DOHH2 (cell line): ENCODE measurements at regions not wholly inside any gene's neighbourhood (a gene's known extent, or its start where the extent isn't known, plus 50 kb on each side); places are given as distances from the start of the nearest gene placed in this dataset.
"Not testable (repeated sequence)": the region's sequence is repeated elsewhere in the genome, so short reads cannot be mapped to it uniquely, and the experiment has no call there.

Experiments used
- H3F3A ChIP-seq: fragments of 200-600 bp; sonication (generic), shearing (Covaris generic); 2 replicates; pipeline ENCODE4 v1.6.0; 2016; ENCODE audit warnings: antibody characterized with exemption, mild to moderate bottlenecking; ENCODE audit not compliant: control insufficient read depth, insufficient read depth
- H3K27ac ChIP-seq: fragments of 200-600 bp; sonication (generic); 2 replicates; pipeline ENCODE4 v1.5.1; 2014; ENCODE audit warnings: low read depth, mild to moderate bottlenecking, low read length, moderate library complexity
- H3K27me3 ChIP-seq: fragments of 200-600 bp; sonication (generic); 2 replicates; pipeline ENCODE4 v1.6.1; 2014; ENCODE audit warnings: mild to moderate bottlenecking, low read length, mixed read lengths; ENCODE audit not compliant: control insufficient read depth
- H3K36me3 ChIP-seq: fragments of 200-600 bp; sonication (generic); 2 replicates; pipeline ENCODE4 v1.6.1; 2014; ENCODE audit warnings: mild to moderate bottlenecking, low read length, moderate library complexity, mixed read lengths; ENCODE audit not compliant: control insufficient read depth
- H3K4me1 ChIP-seq: fragments of 200-600 bp; sonication (generic); 2 replicates; pipeline ENCODE4 v1.6.1; 2014; ENCODE audit warnings: mild to moderate bottlenecking, low read length, mixed read lengths; ENCODE audit not compliant: control insufficient read depth
- H3K4me2 ChIP-seq: fragments of 200-600 bp; sonication (generic); 2 replicates; pipeline ENCODE4 v1.6.0; 2014; ENCODE audit warnings: mild to moderate bottlenecking, low read length, moderate library complexity
- H3K4me3 ChIP-seq: fragments of 200-600 bp; sonication (generic); 2 replicates; pipeline ENCODE4 v1.5.1; 2014; ENCODE audit warnings: mild to moderate bottlenecking, low read length, mixed read lengths
- H3K79me2 ChIP-seq: fragments of 200-600 bp; sonication (generic); 2 replicates; pipeline ENCODE4 v1.6.1; 2014; ENCODE audit warnings: mild to moderate bottlenecking, low read length, mixed read lengths; ENCODE audit not compliant: control insufficient read depth
- H3K9me2 ChIP-seq: fragments of 200-600 bp; sonication (generic); replicated peaks from 2 replicates; pipeline ENCODE4 v1.6.1; 2014; ENCODE audit warnings: mild to moderate bottlenecking, low read length, mixed read lengths; ENCODE audit not compliant: control insufficient read depth
- H3K9me3 ChIP-seq: fragments of 200-600 bp; sonication (generic); 2 replicates; pipeline ENCODE4 v1.6.1; 2014; ENCODE audit warnings: antibody characterized with exemption, low read length, mixed read lengths; ENCODE audit not compliant: control insufficient read depth, insufficient read depth
- H4K20me1 ChIP-seq: fragments of 200-600 bp; sonication (generic); 2 replicates; pipeline ENCODE4 v1.6.0; 2014; ENCODE audit warnings: low read depth, mild to moderate bottlenecking, antibody characterized with exemption, low read length, moderate library complexity; ENCODE audit not compliant: control insufficient read depth, insufficient read depth
- EZH2phosphoT487 ChIP-seq: fragments of 200-600 bp; sonication (generic); IDR thresholded peaks from 2 replicates; pipeline ENCODE4 v1.6.1; 2017; ENCODE audit warnings: borderline replicate concordance, mild to moderate bottlenecking, antibody characterized with exemption, low read length, moderate library complexity, mixed read lengths
- TF ChIP-seq, protein P1 (sequence below): fragments of 200-600 bp; sonication (generic); IDR thresholded peaks from one replicate; pipeline ENCODE4 v1.5.1; 2014; ENCODE audit warnings: antibody characterized with exemption, mild to moderate bottlenecking, low read depth, low read length; ENCODE audit not compliant: poor library complexity, severe bottlenecking

DNA sequence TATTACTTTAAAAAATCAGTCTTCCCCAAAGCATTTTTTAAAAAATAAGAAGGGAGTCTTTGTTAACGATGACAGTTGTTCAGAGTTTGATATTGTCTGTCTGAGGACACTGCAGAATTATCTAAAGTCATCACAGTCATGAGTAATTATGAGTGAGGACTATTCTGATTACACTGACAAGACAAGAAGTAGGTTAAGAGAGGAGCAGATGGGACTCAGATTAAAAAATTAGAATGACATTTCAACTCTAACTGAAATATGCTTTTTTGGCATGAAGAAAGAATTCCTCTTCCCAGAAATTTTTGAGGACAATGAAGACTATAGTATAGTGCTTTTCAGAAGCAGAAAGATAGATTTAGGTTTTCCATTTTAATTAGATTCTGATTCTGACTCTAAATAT, 456.5 kb downstream of the EPHA7 start:
- Histone ChIP-seq H3K79me2 (no peaks in the 10 kb centered on the region), H4K20me1 (no peaks in the 10 kb centered on the region), H3K9me2 (no peaks in the 10 kb centered on the region), H3K27ac (no peak overlapping the region), H3K4me1 (no peaks in the 10 kb centered on the region), H3K4me2 (no peak overlapping the region), H3K4me3 (no peak overlapping the region), H3K27me3 (no peaks in the 10 kb centered on the region), H3F3A (no peaks in the 10 kb centered on the region), H3K9me3 (no peaks in the 10 kb centered on the region), H3K36me3 (no peaks in the 10 kb centered on the region)
- TF ChIP-seq EZH2phosphoT487: no peak

DNA sequence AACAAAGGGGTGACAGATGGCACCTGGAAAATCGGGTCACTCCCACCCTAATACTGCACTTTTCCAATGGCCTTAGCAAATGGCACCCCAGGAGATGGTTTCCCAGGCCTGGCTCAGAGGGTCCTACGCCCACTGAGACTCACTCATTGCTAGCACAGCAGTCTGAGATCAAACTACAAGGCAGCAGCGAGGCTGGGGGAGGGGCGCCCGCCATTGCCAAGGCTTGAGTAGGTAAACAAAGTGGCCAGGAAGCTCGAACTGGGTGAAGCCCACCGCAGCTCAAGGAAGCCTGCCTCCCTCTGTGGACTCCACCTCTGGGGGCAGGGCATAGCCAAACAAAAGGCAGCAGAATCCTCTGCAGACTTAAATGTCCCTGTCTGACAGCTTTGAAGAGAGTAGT, 467.2 kb downstream of the EPHA7 start:
- H3K4me1 ChIP-seq, H3K9me2 ChIP-seq, H3K79me2 ChIP-seq: not testable (repeated sequence)

DNA sequence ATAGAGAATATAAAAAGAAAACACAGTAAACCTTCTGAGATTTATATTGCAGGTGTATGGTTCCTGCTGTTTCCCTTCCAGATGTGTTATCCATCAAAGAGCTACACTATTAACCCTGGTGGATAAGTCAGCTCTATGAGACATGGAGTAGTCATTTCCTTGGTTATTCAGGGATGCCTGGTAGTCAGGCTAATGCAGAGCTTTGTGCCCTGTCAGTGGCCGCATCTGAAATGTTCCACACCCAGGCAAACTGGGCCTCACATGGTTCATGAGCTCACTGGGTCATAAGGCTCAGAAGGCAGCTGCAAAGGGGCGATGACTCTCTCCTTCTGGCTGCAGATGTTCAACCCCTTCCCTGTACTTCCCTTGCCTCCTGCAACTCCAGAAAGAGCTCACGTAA, 473.6 kb downstream of the EPHA7 start:
- Histone ChIP-seq H3K4me3 (no peak overlapping the region), H3K36me3 (no peaks in the 10 kb centered on the region), H3K79me2 (no peaks in the 10 kb centered on the region), H3K9me2 (no peaks in the 10 kb centered on the region), H4K20me1 (no peaks in the 10 kb centered on the region), H3K27me3 (no peaks in the 10 kb centered on the region), H3K4me2 (no peak overlapping the region), H3K4me1 (no peaks in the 10 kb centered on the region), H3K9me3 (no peaks in the 10 kb centered on the region), H3F3A (no peaks in the 10 kb centered on the region), H3K27ac (no peak overlapping the region)
- TF ChIP-seq EZH2phosphoT487: no peak
- TF ChIP-seq, protein P1, sequence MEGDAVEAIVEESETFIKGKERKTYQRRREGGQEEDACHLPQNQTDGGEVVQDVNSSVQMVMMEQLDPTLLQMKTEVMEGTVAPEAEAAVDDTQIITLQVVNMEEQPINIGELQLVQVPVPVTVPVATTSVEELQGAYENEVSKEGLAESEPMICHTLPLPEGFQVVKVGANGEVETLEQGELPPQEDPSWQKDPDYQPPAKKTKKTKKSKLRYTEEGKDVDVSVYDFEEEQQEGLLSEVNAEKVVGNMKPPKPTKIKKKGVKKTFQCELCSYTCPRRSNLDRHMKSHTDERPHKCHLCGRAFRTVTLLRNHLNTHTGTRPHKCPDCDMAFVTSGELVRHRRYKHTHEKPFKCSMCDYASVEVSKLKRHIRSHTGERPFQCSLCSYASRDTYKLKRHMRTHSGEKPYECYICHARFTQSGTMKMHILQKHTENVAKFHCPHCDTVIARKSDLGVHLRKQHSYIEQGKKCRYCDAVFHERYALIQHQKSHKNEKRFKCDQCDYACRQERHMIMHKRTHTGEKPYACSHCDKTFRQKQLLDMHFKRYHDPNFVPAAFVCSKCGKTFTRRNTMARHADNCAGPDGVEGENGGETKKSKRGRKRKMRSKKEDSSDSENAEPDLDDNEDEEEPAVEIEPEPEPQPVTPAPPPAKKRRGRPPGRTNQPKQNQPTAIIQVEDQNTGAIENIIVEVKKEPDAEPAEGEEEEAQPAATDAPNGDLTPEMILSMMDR: no peak

More for the DNA sequence above, 467.2 kb downstream of the EPHA7 start:
- H3K9me3 ChIP-seq, H3K27ac ChIP-seq, H3K4me3 ChIP-seq, H3K27me3 ChIP-seq, H3K36me3 ChIP-seq, H4K20me1 ChIP-seq, H3F3A ChIP-seq, H3K4me2 ChIP-seq: not testable (repeated sequence)

DNA sequence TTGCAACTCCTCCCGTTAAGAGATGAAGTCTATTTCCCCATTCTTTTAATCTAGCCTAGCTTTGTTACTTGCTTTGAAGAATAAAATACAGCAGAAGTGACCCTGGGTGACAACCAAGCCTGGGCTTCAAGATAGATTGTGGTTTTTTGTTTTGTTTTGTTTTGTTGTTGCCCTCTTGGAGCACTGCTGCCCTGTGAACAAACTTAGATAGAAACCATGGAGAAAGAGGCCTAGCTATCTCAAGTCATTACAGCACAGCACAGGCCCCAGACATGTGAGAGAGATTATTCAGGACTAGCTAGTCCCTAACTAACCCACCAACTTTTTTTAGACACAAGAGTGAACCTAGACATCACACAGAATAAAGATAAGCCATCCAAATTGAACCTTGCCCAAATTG, 475.2 kb downstream of the EPHA7 start:
- Histone ChIP-seq H3K4me2 (no peak overlapping the region), H3F3A (no peaks in the 10 kb centered on the region), H3K4me3 (no peak overlapping the region), H3K9me3 (no peaks in the 10 kb centered on the region), H4K20me1 (no peaks in the 10 kb centered on the region), H3K27ac (no peak overlapping the region), H3K4me1 (no peaks in the 10 kb centered on the region), H3K27me3 (no peaks in the 10 kb centered on the region), H3K79me2 (no peaks in the 10 kb centered on the region), H3K36me3 (no peaks in the 10 kb centered on the region), H3K9me2 (no peaks in the 10 kb centered on the region)
- TF ChIP-seq EZH2phosphoT487: no peak
- TF ChIP-seq, protein P1: no peak
